ENCODE measurements at regions not wholly inside any gene's neighbourhood (a gene's known extent, or its start where the extent isn't known, plus 50 kb on each side); places are given as distances from the start of the nearest gene placed in this dataset.

DNA sequence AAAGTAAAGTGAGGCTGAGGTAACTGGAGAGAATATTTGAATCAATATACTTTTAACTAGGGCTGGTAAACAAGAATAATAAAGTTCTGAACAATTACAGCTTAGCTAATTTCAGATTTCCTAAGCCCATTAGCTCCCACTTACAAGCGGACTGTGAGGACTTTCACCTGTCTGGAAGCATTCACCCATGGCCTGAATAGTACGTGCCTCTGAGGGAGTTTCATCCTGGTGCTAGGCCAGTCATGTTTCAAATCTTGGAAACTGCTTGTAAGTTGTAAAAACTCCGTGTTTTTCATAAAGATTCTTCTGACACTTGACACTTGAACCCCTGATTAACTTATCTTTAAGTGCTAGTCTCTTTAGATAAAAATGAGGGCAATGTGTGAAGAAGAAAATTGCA, 975.2 kb upstream of the GHITM start:
- DNase-seq (ENCODE audit: low read depth in 2 of 2): no peak

DNA sequence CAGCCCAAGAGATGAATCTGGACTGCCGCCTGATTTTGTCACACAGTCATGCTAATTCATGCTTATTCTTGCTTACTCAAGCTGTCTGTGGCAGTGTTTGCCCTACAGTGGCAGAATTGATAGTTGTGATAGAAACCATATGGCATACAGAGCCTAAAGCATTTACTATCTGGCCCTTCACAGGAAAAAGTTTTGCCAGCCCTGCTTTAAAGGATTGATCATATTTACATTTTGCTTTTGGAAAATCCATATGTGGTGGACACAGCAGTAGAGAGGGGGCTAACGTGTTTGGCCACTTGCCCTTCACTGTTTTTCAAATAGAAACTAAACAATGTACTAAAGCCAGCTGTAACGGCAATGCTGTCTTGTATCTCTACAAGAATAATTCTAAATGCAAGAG, 974.0 kb upstream of the GHITM start:
- no peak for DNase-seq (ENCODE audit: low read depth in 2 of 2)

DNA sequence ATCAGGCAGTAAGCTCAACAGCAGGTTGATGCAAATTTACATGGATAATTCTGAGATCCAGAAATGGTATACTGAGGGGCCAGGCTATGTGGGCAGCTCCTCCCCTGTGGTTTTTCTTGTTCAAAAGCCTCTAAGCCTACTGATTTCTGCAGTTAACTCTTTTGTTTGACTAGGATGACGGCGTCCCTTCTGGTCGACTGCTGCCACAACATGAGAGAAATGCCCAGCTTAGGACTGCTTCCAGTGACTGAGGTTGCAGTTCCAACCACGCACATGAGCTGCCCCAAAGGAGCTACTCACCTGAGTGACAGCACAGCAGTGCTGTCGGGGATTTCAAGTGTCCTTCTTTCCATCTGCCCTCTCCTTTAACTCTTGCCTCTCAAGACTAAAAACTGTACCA, 973.0 kb upstream of the GHITM start:
- no peak for DNase-seq (ENCODE audit: low read depth in 2 of 2)

DNA sequence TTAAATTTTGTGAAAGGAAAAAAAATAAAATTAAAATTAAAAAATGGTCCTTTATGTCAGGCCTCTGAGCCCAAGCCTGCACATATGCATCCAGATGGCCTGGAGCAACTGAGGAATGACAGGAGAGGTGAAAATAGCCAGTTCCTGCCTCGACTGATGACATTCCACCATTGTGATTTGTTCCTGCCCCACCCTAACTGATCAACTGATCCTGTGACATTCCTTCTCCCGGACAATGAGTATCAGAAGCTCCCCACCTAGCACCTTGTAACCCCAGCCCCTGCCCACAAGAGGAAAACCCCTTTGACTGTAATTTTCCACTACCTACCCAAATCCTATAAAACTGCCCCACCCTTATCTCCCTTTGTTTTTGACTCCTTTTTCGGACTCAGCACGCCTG, 972.2 kb upstream of the GHITM start:
- no peak for DNase-seq (ENCODE audit: low read depth in 2 of 2)

DNA sequence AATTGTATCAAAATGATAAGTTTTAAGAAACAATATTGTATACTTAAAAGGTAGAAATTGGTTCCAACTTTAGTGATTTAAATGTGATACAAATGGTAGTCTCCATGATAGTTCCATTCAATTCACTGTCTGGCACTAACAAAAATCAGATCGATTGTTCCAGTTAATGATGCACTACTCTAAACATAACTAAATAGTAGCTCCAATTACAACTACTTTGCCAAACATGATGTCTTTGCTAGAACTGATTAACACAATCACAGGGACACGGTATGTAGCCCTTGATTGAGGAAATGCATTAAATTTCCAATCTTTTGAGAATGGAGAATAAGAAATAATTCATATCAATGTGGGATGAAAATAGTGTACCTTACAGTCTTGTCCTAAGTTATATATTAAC, 962.4 kb upstream of the GHITM start:
- DNase-seq (ENCODE audit: low read depth in 2 of 2): no peak

DNA sequence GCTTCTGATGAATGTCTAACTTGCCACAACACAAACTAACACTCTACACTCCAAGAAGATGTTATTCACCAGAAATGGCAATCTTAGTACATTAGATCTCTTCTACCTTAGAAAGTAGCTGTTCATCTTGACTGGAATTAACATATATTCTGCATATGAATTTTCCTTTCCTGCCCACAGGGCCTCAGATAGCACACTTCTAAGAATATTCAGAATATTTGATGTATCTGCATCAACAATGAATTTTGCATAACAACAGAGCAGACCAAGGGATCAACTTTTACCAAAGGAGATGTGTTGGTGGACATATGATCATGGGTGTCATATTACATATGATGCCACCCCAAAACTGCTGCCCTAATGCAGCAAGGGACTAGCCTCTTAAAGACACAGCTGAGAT, 960.8 kb upstream of the GHITM start:
- no peak for DNase-seq (ENCODE audit: low read depth in 2 of 2)

DNA sequence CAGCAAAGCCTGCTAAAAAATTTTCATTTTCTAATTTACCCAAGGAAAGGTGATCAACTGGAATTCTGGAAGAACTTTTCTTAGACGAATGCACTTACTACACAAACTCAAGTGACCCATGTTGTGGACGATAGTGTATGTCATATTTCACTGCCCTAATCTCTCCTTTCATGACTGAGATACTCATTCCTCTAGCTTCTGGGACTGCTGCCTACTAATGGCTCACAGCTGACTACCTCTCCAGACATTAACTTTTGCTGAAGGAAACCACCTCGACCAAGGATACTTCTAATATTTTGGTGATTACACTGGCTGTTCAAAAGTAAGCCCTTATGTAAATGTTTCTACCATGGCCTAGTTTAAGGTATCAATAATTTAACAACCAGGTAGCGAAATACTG, 959.9 kb upstream of the GHITM start:
- DNase-seq (ENCODE audit: low read depth in 2 of 2): no peak

DNA sequence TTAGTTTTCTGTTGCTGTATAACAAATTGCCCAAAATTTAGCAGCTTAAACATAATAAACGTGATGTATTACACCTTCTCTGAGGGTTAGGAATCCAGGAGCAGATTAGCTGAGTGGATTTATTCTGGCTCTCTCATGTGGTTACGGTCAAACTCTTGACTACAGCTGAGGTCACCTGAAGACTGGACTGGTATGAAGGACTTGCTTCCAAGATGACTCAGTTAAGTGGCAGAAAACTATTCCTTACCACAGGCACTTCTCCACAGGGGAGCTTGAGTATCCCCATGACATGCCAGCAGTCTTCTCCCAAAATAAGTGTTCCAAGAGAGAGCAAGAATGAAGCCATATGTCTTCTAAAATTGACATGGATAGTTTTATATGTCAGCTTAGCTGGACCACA, 957.2 kb upstream of the GHITM start:
- no peak for DNase-seq (ENCODE audit: low read depth in 2 of 2)

DNA sequence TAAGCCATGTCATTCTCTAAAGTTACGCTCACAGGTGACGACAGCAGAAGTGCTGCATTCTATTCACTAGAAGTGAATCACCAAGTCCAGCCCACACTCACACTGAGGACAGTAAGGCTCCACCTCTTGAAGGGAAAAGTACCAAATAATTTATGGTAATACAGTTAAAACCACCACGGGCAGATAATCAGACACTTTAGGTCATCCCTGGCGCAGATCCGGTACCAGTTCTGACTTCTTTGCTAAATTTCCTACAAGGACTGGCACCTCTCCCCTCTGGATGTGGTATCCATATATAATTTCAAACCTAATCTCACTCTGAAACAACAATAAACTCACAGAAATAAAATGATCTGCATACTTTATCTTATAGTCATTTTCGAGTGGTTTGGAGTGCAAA, 954.7 kb upstream of the GHITM start:
- no peak for DNase-seq (ENCODE audit: low read depth in 2 of 2)

DNA sequence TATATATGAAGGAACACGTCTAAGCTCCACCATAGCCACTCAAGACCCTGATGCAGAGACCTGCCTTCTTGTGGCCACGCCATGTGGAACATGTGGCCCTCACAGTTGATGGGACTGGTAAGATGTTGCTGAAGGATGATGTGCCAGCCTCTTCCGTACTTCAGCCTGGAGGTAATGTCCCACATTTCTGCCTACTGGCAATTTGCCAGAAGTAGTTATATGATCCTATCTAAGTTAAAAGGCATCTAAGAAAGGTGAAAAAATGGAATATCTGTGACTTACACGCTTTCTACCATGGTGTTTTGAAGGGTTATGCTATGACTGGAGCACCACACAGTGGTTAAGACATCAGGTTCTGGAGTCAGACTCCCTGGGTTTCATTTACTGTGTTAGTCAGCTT, 948.7 kb upstream of the GHITM start:
- DNase-seq (ENCODE audit: low read depth in 2 of 2): no peak

DNA sequence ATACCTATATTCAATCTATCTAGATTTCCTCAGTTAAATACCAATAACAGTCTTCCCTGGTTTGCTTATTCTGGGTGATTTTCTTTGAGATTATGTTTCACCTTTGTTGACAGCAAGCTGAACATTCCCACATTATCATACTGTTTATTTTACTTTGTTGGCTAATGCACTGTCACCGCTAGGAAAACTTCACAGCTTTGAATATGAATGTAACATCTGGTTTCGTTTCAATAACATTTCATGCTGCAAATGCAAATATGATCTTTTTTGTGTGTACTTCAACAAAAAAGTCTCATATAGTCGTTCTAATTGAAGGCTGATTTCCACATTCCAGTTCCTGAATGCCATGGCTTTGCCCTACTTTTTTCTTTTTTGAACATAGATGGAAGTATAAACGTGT, 946.3 kb upstream of the GHITM start:
- DNase-seq (ENCODE audit: low read depth in 2 of 2): no peak

DNA sequence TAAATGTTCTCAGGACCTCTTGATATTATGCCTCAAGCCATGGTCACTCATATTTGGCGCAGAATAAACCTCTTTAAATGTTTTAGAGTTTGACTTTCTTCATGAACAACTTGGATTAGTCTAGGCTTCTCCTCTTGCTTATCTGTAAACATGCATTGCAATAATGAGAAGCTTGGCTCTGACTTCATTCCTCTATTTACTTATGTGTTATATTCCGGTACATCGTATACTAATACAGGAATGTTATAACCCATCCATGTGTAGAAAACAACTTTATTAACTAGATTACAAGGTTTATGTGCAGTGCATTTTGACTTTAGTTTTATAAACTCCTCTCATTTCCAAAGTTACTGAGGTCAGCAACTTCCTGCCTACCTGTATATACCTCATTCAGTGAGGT, 944.3 kb upstream of the GHITM start:
- DNase-seq (ENCODE audit: low read depth in 2 of 2): no peak

DNA sequence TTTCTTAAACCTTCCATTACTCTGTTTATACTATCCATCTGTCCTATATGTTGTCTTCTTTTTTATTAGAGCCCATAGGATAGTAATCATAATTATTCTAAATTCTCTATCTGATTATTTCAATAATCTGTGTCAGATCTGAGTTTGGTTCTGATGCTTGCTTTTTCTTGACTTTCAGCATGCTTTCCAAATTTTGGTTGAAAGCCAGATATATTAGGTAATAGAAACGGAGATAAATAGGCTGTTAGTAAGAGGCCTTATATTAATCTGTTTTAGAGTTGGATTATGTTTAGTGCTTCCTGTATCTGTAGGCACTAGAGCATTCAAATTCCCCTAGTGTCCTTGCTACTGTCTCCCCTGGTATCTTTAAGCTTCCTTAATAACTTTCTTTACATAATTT, 939.9 kb upstream of the GHITM start:
- DNase-seq (ENCODE audit: low read depth in 2 of 2): no peak

DNA sequence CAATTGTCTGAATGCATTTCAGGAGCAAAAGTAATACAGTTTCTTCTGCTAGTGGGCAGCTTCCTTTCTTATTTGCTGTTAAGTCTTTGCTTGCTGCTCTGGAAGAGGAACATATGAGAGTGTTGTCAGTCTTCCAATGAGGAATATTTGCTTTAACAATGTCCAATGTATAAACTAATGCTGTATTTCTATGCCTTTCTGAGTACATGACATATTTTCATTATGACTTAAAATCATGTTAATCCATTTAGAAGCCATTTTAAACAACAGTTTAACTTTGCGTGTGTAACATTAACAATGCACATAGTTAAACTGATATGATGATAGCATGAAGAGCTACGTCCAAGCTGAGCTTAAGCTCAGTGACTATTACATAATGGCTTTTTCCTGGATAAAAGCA, 933.4 kb upstream of the GHITM start:
- no peak for DNase-seq (ENCODE audit: low read depth in 2 of 2)

DNA sequence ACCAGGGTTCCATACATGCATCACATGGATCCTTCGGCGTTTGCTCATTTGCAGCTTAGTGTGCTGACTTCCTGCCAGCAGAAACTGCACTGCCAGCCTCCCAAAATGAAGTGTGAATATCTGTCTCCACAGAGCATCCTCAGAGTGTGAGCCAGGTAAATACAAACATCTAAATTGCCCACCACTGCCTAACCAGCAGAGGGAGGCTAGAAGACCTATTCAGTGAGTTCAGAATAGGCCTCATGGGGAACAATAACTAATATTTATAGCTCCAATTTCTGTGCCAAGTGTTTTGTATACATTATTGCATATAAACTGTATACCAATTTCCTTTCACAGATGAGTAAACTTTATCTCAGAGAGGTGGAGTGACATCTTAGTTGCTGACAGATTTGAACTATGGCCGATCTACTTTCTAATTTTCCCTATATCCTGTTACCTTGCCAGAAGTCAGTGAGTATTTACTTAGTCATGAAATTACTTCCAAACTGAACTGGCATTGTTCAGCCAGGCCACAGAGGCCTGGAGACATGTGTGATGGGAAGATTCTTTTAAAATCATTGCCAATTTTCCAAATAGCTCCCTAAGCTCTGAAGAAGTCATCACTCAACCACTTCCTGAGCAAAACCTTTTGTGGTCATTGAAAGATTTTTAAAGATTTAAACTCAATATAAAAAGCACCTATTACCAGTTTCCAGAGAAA, 926.5 kb upstream of the GHITM start:
- DNase-seq (ENCODE audit: low read depth in 2 of 2): no peak

DNA sequence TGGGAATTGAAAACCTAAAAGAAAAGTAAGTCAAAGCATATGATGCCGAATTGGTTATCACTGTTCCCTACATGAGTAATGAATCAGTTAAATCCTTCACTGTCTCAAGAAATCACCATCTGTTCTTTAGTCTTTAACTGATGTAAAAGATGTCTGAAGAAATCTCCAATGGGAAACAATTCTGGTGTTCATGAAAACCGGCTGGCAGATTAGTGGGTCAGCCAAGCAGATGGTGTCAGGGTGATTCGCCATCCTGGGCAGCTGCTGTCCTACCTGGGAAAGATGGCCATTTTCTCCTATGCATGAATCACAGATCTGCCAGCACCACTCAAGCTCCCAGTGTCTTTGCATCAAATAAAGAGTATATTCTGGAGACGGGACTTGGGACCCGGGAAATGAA, 925.2 kb upstream of the GHITM start:
- no peak for DNase-seq (ENCODE audit: low read depth in 2 of 2)

DNA sequence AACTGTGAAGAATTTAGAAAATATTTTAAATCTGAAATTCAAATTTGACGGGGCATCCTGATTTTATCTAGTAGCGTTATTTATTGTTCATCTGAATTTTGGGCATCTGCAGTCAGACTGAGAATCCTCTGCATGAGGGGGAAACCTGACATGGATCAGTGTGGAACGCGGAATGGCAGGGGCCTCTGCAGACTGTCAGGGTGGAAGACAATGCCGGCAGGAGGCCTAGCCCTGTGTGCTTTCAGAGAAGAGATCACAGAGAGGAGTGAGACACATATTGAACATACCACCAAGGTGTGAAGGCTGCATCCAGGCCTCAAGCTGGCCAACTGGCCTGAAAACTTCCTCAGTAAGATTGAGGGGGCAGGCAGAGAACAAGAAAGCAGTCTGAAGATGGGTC, 921.1 kb upstream of the GHITM start:
- no peak for DNase-seq (ENCODE audit: low read depth in 2 of 2)

DNA sequence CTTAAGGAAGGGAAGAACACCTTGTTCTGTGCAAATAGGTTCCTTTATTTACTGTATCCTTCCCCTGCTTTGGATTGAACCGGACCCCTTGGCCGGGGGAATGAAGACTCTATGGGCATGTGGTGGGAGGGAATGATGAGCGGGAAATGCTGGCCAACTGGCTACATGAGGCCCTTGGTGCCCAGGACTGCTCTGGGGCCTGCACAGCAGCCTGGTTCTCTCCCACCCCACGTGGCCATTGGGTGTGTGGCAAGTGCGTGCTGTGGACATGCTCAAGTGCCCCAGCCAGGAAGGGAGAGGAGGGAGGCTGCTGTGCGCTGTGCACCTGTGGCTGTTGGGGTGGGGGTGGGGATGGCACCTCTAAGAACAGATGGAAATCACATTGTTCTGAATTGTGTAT, 917.0 kb upstream of the GHITM start:
- no peak for DNase-seq (ENCODE audit: low read depth in 2 of 2)

DNA sequence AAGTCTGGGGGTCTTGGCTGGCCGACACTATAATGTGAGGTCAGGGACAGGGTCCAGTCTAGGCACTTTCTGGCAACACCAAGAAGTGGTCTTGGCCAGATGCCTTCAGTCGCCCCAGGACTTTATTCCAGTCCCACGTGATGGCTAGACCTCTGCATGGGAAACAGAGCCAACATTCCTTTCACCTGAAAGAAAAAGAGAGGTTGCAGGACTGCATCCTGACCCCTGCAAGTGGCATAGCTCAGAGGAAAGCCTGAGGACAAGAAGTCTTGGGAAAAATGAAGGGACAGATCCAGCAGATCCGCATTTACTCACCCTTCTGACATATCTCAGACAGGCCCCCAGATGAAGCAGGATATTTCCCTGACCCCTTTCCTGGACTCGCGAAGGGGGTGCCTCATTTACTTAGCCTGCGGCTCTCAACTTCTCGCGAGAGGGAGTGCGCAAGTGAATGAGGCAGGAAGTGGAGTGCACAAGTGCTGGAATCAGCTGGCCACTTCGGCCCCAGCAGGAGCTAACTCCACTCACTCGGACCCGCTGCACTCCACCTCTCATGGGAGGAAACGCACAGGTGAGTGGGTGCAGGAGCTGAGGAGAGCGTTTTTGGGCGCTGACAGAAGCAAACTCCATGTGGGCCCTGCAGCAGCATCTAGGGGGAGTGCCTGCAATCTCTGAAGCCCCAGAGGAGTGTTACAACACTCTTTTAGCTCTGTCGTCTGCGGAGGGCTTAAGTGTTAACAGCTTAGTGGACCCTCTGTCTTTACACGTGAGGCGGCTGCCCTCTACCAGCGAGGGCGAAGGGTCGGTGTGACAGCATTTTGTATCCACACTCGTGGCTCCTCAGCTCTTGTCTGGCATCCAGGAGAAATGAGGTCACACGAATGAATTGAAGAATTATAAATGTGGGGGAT, 916.2 kb upstream of the GHITM start:
- no peak for DNase-seq (ENCODE audit: low read depth in 2 of 2)

DNA sequence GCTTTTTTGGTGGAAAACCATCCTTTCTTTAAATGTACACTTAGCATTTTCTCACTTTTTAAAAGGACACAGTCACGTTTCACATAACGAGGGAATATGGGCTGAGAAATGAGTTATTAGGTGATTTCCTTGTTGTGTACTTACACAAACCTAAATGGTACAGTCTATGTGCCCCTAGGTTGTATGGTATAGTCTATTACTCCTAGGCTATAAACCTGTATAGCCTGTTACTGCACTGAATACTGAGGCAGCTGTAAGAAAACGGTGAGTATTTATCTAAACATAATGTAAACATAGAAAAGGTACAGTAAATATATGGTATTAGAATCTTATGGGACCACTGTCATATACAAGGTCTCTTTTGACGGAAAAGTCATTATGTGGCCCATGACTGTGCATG, 913.5 kb upstream of the GHITM start:
- no peak for DNase-seq (ENCODE audit: low read depth in 2 of 2)

DNA sequence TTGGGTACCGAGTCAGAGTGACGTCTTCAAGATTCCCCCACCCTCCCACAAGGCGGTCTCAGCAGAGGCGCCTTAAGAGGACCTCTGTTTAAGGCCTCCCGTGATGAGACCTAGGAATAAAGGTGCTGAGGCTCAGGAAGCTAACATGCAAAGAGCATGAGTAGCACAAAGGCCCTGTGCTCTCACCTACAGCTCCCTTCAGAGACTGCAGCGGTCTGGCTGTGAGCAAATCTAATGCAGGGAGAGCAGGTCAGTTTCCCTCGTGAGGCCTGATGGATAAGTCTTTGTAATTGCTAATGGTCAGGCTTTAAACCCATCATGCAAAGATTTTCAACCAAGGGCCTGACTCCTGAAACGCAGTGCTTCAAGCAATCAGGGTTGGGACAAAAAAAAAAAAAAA, 909.3 kb upstream of the GHITM start:
- no peak for DNase-seq (ENCODE audit: low read depth in 2 of 2)

DNA sequence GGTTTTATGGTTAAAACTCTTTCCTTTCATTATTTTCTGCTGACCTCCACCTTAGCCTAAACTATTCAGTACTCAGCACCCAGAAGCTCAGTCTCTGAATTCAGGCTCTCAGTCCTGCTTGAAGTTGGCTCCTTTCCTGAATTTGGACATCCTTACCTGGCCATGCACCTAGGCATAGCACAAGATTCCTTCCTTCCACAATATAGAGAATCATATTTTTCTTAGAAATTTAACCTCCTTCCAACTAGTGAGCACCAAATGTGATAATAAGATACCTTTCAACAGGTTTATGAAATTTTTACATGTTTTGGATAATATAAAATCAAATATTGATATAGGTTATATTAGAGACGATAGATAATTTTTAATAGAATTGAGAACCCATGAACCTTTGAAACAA, 905.6 kb upstream of the GHITM start:
- no peak for DNase-seq (ENCODE audit: low read depth in 2 of 2)

DNA sequence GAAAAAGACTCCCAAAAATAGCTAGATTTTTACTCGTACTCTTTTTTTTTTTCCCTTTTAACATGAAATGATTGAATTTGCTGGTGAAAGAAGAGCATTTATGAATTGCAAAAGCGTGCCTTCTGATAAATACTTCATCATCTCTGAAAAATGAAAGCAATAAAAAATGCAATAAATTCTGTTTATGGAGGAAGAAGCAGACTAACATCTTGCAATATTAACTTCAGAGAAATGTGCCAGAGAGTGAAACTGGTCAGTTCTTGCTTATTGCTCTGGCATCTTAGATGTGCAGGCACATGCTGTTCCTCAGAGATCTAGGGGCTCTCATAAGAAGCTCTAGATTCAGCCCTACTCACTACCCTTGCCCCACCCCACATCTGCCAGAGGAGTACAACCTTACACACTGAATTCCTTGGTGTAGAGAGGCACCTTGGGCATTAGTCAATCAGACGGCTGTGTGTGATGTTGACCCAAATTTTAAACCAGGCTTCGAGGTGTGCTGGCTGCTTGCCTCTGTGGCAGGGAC, 891.1 kb upstream of the GHITM start:
- DNase-seq (ENCODE audit: low read depth in 2 of 2): no peak

Data from dermis microvascular lymphatic vessel endothelial cell (primary cell).